DOHH2 (cell line): ENCODE measurements at regions not wholly inside any gene's neighbourhood (a gene's known extent, or its start where the extent isn't known, plus 50 kb on each side); places are given as distances from the start of the nearest gene placed in this dataset.

Experiments used
- EZH2phosphoT487 ChIP-seq: fragments of 200-600 bp; sonication (generic); IDR thresholded peaks from 2 replicates; pipeline ENCODE4 v1.6.1; 2017; ENCODE audit warnings: borderline replicate concordance, mild to moderate bottlenecking, antibody characterized with exemption, low read length, moderate library complexity, mixed read lengths
- TF ChIP-seq, protein P1 (sequence below): fragments of 200-600 bp; sonication (generic); IDR thresholded peaks from one replicate; pipeline ENCODE4 v1.5.1; 2014; ENCODE audit warnings: antibody characterized with exemption, mild to moderate bottlenecking, low read depth, low read length; ENCODE audit not compliant: poor library complexity, severe bottlenecking

DNA sequence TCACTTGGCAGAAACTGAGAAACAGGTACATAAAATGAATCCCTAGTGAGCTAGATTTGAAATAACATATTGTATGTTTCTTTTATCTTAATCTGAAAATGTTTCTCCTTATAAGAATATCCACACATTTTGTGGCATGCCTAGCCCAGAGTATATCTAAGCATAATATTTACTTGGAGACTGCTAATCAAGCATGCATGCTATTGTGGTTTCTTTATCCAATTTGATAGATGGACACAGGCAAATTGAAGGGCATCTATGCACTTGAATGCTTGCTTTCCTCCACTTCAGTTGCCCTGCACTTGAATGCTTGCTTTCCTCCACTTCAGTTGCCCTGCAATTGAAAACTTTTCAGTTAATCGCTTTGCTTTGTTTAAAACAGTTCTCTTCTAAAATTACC, 729.8 kb downstream of the TBC1D32 start:
- TF ChIP-seq, protein P1, sequence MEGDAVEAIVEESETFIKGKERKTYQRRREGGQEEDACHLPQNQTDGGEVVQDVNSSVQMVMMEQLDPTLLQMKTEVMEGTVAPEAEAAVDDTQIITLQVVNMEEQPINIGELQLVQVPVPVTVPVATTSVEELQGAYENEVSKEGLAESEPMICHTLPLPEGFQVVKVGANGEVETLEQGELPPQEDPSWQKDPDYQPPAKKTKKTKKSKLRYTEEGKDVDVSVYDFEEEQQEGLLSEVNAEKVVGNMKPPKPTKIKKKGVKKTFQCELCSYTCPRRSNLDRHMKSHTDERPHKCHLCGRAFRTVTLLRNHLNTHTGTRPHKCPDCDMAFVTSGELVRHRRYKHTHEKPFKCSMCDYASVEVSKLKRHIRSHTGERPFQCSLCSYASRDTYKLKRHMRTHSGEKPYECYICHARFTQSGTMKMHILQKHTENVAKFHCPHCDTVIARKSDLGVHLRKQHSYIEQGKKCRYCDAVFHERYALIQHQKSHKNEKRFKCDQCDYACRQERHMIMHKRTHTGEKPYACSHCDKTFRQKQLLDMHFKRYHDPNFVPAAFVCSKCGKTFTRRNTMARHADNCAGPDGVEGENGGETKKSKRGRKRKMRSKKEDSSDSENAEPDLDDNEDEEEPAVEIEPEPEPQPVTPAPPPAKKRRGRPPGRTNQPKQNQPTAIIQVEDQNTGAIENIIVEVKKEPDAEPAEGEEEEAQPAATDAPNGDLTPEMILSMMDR: no peak
- no peak for TF ChIP-seq EZH2phosphoT487
